C4-2B (cell line): ENCODE measurements at regions not wholly inside any gene's neighbourhood (a gene's known extent, or its start where the extent isn't known, plus 50 kb on each side); places are given as distances from the start of the nearest gene placed in this dataset.

Source experiments
- ZFX ChIP-seq: fragments of 450-650 bp; IDR thresholded peaks from 2 replicates; pipeline ENCODE4 v1.6.1; 2017
- TF ChIP-seq, protein P1 (sequence below): fragments of 450-650 bp; conservative IDR thresholded peaks from 2 replicates; pipeline ENCODE4 v1.5.1; 2017; ENCODE audit warnings: mild to moderate bottlenecking

DNA sequence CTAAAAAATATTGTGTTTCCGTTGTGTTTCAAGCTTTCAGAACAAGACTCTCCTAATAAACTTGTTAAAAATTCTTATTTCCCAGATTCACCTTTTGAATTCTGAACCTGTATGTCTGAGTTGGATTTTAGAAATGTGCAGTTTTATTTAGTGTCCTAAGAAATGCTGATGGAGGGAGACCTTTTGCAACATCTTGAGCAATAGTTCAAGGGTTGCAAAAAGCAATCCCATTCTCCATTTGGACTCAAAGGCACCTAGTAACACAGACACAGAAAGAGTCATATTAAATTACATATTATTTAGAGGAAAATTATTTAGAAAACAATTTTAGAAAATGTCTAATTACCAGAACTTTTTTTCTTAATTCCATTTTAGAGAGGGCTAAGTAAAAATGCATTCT is 448.5 kb downstream of the FRK start:
- TF ChIP-seq, protein P1, sequence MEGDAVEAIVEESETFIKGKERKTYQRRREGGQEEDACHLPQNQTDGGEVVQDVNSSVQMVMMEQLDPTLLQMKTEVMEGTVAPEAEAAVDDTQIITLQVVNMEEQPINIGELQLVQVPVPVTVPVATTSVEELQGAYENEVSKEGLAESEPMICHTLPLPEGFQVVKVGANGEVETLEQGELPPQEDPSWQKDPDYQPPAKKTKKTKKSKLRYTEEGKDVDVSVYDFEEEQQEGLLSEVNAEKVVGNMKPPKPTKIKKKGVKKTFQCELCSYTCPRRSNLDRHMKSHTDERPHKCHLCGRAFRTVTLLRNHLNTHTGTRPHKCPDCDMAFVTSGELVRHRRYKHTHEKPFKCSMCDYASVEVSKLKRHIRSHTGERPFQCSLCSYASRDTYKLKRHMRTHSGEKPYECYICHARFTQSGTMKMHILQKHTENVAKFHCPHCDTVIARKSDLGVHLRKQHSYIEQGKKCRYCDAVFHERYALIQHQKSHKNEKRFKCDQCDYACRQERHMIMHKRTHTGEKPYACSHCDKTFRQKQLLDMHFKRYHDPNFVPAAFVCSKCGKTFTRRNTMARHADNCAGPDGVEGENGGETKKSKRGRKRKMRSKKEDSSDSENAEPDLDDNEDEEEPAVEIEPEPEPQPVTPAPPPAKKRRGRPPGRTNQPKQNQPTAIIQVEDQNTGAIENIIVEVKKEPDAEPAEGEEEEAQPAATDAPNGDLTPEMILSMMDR: no peak
- TF ChIP-seq ZFX: no peak
